ACC112 (cell line): ENCODE measurements at regions not wholly inside any gene's neighbourhood (a gene's known extent, or its start where the extent isn't known, plus 50 kb on each side); places are given as distances from the start of the nearest gene placed in this dataset.

Experiments used
- H2AFZ ChIP-seq: fragments of 200-600 bp; sonication (generic); one replicate; pipeline ENCODE4 v1.6.0; 2017; ENCODE audit warnings: antibody characterized with exemption, low read length; ENCODE audit not compliant: unreplicated experiment
- H3K27ac ChIP-seq: fragments of 200-600 bp; sonication (generic); 2 replicates; pipeline ENCODE4 v1.5.1; 2014; ENCODE audit warnings: low read depth, mild to moderate bottlenecking, antibody characterized with exemption, low read length, moderate library complexity
- H3K27me3 ChIP-seq: fragments of 200-600 bp; sonication (generic); 2 replicates; pipeline ENCODE4 v1.6.1; 2014; ENCODE audit warnings: mild to moderate bottlenecking, antibody characterized with exemption, low read length, moderate library complexity, mixed read lengths; ENCODE audit not compliant: insufficient read depth
- H3K36me3 ChIP-seq: fragments of 200-600 bp; sonication (generic); 2 replicates; pipeline ENCODE4 v1.6.1; 2016; ENCODE audit warnings: mild to moderate bottlenecking, antibody characterized with exemption, low read length, moderate library complexity, mixed read lengths; ENCODE audit not compliant: insufficient read depth
- H3K4me1 ChIP-seq: fragments of 200-600 bp; sonication (generic); one replicate; pipeline ENCODE4 v1.6.1; 2016; ENCODE audit warnings: low read length, mixed read lengths; ENCODE audit not compliant: insufficient read depth, unreplicated experiment, control insufficient read depth
- H3K4me3 ChIP-seq: fragments of 200-600 bp; sonication (generic); 2 replicates; pipeline ENCODE4 v1.5.1; 2014; ENCODE audit warnings: mild to moderate bottlenecking, low read depth, low read length
- H3K79me2 ChIP-seq: fragments of 200-600 bp; sonication (generic); one replicate; pipeline ENCODE4 v1.6.0; 2016; ENCODE audit warnings: low read length; ENCODE audit not compliant: control insufficient read depth, unreplicated experiment, insufficient read depth

DNA sequence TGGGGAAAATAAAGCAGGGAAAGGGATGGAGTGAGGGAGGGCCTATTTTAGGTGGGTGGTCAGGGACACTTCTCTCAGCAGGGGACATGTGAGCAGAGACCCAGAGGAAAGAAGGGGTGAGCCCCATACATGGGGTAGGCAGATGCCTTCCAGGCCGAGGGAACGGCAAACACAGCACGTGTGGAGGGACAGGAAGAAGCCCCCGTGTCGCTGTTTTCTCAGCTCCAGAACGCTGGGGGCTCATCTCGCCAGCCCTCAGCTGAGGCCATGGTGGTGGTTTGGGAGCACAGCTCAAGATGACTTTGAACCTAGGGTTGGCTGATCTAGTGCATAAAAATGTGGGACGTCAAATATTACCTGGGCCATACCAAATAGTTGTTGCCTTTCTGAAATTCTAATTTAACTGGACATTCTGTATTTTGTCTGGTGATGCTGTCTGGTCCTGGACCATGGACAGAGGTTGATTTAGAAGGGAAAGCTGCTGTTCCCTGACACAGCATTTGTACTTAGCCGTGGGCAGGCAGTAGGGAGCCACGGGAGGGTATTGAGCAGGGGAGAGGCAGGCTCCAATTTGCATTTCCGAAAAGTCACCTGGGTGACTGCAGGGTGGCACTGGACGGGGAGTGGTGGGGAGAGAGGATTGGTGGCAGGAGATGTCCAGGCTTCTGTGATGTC is 53.1 kb upstream of the RUNX3 start:
- Histone ChIP-seq H3K4me3 (no peak overlapping the region), H3K27ac (no peak overlapping the region), H3K4me1 (no peaks in the 10 kb centered on the region), H3K79me2 (no peaks in the 10 kb centered on the region), H2AFZ (no peak overlapping the region), H3K36me3 (no peaks in the 10 kb centered on the region), H3K27me3 (peaks cover 35% of the 10 kb centered on the region)

DNA sequence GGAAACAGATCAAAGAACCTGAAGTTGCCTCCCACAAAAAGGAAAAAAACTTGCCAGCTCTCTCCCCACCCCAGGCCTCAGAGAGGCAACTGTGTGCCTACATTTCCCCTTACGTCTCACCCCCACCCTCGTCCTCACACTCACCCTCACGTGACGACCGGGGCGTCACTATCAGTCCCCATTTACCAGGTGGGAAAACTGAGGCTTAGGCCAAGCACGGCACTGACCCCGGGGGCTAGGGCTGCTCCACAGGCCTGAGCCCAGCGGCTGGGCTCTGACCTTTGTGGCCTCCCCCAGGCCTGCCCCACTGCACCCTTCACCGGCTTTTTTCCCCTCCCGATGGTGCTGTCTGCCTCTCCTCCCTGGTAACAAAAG is 51.5 kb upstream of the RUNX3 start:
- Histone ChIP-seq H3K27me3 (peaks cover 31% of the 10 kb centered on the region), H2AFZ (no peak overlapping the region), H3K4me1 (no peaks in the 10 kb centered on the region), H3K4me3 (no peak overlapping the region), H3K27ac (no peak overlapping the region), H3K79me2 (no peaks in the 10 kb centered on the region), H3K36me3 (no peaks in the 10 kb centered on the region)

DNA sequence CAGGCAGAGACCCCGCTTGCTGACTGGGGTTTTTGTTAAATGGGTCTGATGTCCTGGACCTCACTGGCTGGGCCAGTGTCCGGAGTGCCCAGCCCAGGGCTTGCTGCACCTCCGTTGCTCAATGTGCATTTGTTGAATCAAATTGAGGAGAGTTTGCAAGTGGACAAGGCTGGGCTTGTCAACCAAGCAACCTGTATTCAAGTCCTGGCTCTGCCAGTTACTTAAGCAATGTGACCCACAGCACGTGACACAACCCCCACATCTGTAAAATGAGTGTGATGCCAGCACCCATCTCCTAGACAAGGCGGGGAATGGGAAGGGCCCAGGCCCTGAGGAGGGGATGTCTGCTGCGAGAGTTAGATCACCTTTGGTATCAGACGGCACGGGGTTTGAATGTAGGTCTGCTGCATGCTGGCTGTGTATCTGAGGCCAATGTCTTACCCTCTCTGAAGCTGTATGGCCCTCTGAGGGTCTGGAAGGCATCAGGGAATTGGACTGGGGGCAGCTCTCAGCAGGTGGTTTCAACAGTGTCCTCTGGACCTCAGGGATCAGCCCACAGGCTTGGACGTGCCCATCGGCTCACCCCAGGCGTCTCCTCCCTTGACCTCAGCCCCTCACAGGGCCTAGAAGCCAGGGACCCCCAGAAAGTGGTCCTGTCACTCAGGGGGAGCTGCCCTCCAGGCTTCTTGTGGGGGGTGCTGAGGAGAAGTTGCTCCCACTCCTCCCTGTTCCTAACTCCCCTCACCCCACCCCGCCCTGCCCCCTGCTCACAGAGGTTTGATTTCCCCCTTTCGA is 51.0 kb upstream of the RUNX3 start:
- Histone ChIP-seq H2AFZ (no peak overlapping the region), H3K36me3 (no peaks in the 10 kb centered on the region), H3K27me3 (peaks cover 36% of the 10 kb centered on the region), H3K4me3 (no peak overlapping the region), H3K4me1 (no peaks in the 10 kb centered on the region), H3K79me2 (no peaks in the 10 kb centered on the region), H3K27ac (no peak overlapping the region)
